ENCODE measurements at regions not wholly inside any gene's neighbourhood (a gene's known extent, or its start where the extent isn't known, plus 50 kb on each side); places are given as distances from the start of the nearest gene placed in this dataset.

- no peak for TF ChIP-seq CTCF (IDR thresholded peaks at IDR 0.05)
- TF ChIP-seq POLR2A (IDR thresholded peaks at IDR 0.05) = no peak
Observed at GRCh38 chrY:7437086-7437485, 525.5 kb upstream of the AMELY start.
